Pulmonary artery endothelial cell (primary cell): ENCODE measurements at regions not wholly inside any gene's neighbourhood (a gene's known extent, or its start where the extent isn't known, plus 50 kb on each side); places are given as distances from the start of the nearest gene placed in this dataset.
"Not testable (repeated sequence)": the region's sequence is repeated elsewhere in the genome, so short reads cannot be mapped to it uniquely, and the experiment has no call there.

Experiments used
- DNase-seq: peaks from one replicate; pipeline ENCODE4 v3.0.0-alpha.2; 2011; ENCODE audit warnings: low read depth, low spot score

DNA sequence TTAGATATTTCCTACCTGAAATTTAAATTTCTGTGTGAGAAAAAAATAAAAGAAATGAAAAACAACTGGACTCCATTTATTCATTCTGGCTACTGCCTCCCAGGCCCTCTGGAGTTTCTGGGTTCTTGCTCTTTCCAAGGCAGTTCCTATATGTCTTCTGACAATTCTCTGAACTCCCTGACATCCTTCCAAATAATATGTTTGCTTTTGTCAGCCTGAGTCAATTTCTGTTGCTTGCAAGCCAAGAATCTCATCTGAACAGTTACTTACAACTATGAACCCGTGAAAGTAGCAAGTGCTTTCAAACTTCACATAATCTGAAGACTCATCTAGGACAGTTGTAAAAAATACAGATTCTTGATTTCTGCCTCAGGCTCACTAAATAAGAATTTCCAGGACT is 216.7 kb upstream of the NPVF start:
- DNase-seq, result no peak

DNA sequence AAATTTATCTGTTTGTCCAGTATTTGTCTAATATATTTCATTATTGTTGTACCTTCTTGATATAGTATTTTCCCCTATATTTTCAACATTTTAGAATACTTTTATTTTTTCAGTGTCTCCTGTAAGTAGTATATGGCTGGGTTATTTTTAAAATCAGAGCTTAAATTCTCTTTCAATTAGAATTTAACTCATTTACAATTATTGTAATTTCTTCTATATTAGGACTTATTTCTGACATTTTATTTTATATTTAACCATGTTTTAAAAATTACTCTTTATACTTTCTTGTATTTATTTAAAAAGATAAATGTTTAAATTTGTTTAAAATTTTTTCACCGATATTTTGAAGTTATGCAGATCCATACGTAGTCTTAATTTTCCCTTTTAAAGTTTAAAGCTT is 220.0 kb upstream of the NPVF start:
- no peak for DNase-seq

DNA sequence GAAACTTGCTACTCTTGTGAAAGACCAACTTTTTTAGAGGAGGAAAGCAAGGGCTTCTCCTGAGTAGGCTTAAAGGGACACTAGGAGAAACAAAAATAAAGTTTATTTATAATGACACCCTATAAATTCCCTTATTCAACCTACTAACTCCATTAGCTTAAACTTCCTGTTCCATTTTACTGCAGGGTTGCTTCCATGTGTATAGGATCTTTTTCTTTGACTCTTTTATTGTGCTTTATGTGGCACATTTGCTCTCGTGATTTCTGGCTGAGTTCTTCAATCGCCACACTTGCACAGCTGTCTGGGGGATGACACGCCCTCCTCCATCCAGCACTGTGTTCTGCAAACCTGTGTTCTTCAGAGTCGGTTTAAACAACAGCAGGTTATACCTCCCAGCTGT is 225.7 kb upstream of the NPVF start:
- no peak for DNase-seq

DNA sequence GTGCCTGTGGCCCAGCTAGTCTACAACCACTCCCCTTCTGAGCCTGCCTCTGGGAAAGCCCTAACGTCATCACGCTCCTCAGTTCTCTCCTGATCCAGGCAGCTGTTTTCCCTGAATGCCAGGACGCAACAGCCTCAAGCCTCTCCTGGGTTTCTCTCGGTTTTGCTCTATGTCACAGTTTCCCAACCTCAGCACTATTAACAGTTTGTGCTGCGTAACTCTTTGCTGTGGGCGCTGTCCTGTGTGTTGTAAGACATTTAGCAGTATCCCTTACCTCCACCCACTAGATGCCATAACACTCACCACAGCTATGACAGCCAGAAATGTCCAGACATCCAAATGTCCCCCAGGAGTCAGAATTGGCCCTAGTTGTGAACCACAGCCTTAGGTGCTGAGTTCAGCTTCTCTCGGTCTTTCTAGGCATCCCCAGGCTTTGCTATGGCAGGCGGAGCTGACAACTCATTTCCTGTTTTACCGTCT is 226.3 kb upstream of the NPVF start:
- no peak for DNase-seq

DNA sequence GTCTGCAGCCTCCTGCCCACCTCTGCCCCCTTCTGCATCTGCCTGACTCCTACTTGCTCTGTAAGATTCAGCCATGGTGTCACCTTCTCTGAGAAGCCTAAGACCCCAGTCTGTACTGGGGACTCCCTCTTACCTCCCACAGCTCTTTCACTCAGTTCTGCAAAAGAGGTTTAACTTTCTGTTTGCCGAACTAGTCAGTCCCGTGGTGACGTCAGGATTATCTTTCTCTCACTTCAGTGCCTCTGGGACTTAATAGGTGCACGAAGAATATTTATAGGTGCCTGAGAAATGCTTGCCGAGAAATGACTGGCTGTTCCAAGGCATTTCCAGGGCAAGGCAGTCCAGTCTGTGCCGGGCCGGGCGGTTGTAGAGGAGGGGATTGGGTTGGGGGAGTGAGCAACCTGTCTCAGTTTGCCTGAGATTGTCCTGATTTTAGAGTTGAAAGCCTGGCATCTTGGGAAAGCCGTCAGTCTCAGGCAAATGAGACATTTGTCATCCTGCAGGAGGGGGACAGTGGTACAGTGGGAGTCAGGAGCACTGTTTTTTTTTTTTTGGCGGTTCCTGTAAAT is 227.5 kb upstream of the NPVF start:
- DNase-seq, result no peak

DNA sequence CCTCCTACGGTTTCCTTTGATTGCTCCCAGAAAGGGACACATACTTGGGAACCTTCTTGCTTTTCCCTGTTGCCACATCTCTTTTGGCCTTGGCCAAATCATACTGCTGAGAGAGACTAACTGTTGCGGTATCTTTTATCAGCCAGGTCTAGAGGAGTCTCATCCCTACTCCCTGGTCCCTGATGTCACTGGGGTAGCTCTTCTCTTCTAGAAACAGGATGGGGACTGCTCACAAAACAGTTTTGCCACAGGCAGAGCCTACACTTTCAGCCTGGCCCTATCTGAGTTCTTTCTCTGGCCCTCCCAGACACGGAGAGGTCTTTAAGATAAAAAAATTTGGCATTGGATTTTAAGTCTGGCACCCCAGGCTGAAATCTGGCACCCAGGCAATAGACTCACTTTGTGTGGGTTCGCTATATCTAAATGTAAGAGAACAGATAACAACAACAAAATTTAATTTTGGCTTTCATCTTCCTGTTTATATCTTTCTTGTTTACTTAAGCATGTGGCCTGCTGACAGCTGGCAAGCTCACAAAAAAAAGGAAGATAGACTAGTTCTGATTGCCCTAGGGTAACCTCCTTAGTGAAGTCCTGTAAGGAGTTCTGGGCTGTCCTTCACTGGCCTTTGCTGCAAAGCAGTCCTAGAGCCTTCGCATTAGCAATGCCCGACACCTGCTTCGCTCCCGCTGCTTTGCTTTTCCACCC is 228.3 kb upstream of the NPVF start:
- DNase-seq, result no peak

DNA sequence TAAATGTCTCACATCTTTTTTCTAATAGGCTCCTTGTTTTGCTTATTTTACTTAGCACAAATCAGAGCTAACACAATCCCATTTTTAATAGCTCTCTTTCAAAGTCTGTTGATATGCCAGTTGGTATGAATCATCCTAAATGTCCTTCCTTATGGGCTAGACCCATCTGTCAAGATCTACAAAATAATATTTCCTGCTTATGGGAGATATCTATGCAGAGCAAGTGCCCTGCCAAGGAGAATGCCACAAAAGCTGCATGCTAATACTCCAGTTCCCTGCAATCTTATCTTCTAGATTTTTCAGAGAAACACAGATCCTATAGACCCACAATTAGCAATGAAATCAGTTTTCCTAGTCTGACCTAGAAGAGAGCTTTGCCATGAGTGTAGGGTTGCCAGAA is 230.8 kb upstream of the NPVF start:
- DNase-seq, result no peak

DNA sequence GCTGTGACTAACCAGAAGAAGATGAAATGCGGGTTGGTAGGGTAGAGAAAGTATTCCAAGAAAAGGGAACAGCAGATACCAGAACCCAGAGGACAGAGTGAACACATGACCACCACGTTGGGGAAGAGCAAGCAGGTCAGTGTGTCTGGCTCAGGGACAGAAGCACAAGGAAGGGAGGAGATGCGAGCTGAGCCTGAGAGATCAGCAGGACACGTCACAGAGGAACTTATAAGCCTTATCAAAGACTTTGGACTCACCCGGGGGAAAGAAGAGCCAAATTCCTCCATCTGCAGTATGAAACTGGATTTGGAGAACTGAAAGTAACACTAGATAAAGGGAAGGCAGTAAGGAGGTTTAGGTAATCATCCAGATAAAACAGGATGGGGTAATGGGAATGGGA is 232.1 kb upstream of the NPVF start:
- DNase-seq, result no peak

DNA sequence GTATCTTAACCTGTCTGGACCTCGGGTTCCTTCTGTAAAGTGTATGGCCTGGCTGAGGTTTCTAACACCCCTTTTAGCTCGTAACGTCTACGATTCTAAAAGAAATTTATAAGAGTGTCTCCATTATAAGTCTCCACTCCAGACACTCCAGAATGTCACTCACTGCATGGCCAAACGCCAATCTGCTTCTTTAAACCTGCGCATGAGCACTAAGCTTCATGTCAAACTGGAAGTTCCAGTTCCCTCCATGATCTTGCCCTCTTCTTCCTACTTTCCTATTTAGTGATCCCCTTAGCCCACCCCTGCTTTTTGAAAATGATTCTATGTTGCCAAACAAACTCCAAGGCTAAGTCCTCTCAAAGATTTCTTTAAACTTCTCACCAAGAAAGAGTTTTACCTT is 241.4 kb upstream of the NPVF start:
- no peak for DNase-seq

DNA sequence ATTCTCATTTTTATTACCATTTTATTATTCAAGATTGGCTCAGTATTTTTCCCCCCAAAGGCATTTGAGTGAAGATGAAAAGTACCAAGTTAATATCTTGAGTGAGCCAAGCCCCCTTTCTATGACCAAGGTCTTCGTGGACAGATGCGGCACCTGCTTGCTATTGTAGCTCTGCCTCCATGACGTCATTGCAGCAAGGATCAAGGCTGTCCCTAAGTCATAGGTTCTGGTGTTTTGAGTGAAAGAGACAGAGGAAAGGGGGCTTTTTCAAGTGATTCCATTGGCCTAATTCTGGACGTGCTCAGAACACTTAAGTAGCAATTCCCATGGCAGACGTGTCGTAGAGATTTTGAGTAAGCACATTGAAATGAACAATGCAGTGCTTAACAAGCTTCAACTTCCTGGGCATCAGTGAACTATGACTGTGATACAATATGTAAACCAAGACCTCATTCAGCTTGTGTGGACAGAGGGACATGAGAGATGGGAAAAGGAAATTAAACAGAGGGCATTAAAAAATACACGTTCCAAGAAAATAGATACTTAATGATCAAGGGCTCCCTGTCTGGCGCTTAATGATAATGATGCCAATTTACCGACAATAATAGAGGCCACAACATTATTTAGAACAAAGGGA is 248.7 kb upstream of the NPVF start:
- no peak for DNase-seq

DNA sequence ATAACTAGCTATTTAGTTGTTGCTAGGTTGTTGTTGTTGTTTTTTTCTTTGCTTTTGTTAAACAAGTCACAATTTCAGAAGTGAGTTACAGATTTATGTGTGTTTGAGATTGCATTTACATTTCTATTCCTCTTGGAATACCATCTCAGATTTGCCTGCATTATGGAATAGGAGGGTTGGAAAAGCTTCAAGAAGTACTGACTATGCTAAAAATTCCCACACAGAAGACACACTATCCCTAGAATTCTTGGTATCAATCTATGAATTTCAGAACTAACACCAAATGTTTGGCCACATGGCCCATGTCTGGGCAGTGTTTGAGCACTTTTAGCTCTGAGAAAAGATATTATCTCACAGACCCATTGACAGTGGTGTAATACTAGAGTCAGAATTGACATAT is 249.9 kb upstream of the NPVF start:
- DNase-seq, result not testable (repeated sequence)

DNA sequence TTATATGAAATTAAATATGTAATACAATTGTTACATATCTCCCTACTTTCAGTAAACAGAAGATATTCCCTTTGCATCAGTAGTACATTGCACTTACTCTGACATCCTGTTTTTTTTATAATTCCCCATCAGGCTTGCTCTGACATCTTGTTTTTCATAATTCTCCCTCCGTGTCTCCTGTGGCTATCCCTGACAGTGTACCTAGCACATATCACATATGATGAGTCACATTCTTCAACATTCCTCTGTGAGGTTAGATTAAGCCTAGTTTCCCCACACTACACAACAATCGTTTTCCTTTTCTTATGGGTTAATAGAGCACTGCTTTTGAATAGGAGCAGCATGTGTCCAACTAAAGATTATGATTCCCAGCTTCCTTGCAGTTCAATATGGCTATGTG is 250.6 kb upstream of the NPVF start:
- no peak for DNase-seq

DNA sequence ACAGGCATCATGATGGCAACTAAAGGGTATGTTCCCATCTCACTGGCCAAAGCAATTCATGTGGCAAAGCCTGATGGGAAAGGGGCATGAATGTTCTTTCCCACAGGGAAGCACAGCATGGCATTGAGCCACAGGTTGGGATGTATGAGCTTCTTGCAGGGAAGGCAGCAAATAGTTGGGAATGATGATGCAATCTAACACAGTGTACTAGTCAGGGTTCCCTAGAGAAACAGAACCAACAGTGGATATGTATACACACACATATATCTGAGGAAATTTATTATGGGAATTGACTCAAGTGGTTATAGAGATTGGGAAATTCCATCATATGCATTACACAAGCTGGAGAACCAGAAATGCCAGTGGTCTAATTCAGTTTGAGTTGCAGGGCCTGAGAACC is 253.6 kb upstream of the NPVF start:
- DNase-seq, result no peak

DNA sequence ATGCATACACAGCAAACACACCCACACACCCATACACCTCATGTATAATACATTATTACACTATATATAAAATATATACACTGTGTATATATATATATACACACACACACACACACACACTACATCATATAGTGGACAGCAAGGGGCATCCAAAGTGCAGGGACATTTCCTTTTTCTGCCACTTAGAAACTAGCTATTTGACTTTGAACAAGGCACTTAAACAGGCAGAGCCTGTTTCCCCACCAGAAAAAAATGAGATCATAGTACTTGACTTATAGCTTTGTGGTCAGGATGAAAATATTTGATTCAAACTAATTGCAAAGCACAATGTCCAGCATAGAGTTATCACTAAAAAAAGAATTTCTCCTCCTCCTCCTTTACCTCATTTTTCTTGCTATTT is 254.3 kb upstream of the NPVF start:
- no peak for DNase-seq

DNA sequence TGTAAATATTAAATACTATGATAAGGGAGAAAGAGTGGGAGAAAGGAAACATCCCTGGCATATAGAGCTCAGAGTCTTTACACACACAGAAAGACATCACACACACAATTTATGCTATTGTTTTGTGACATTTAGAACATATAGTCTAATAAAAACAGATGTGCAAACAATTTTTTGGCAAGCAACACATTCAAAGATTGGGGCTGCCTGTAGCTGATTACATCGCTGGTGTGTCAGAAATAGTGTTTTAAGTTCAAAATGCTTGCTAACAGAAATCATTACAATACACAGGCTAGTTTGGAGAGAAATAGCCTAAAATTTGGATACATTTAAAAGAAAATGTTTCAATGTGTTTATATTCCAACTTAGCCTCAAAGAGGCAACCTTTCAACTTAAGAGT is 256.7 kb upstream of the NPVF start:
- DNase-seq, result no peak

DNA sequence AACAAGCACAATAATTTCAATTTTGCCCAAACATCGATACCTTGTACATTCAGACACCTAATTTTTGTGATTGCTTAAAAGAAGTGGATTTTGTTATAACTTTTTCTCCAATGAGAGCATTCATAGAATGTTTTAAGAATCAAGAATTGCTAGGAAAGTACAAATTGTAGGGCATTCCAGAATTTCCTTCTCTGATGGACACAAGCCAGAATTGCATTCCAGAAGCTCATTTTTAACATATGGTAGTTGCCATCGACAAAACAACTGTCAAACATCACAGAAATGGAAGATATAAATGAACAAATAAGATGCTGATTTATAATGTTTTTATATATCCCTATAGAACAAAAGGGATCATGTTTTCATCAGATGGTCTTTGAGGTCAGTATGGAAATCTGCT is 258.4 kb upstream of the NPVF start:
- DNase-seq, result no peak

DNA sequence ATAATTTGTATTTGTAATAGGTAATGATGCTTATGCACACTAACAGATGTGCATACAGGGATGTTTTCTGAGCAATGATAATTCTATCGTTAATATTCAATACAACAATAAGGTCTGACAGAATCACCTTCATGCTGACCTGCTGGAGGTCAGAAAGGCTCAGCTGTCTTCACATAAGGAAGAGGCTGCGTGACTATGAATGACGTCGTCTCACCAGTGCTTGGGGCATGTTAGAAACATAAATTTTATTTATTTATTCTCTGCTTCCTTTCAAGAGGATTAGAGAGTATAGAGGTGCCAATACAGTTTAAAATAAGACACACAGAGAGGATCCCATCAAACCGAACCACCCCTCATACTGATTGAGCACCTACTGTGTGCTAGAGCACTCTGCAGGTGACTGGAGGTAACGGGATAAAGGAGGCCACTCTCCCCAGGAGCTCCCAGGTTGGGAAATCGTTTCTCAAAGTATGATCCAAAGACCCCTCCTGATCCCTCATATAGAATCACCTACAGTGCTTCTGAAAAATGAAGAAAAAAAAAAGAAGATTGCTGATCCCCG is 265.6 kb upstream of the NPVF start:
- DNase-seq, result no peak

DNA sequence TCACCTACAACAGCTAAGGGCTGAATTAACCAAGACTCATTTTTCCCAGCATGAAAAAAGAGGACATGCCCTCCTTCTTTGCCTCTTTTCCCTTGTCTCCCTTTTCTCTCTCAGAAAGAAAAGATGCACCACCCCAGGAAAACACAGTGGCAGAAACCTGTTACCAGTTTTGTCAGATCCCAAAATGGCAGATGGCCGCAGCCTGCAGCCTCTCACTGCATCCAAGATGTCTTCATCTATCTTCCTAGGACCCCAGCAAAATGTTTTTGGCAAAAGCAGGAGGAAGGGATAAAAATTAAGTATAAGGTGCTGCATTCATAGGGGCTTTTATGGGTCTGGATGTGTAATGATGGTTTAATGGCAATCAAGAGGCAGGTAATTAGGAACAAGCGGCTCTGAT is 266.6 kb upstream of the NPVF start:
- no peak for DNase-seq

DNA sequence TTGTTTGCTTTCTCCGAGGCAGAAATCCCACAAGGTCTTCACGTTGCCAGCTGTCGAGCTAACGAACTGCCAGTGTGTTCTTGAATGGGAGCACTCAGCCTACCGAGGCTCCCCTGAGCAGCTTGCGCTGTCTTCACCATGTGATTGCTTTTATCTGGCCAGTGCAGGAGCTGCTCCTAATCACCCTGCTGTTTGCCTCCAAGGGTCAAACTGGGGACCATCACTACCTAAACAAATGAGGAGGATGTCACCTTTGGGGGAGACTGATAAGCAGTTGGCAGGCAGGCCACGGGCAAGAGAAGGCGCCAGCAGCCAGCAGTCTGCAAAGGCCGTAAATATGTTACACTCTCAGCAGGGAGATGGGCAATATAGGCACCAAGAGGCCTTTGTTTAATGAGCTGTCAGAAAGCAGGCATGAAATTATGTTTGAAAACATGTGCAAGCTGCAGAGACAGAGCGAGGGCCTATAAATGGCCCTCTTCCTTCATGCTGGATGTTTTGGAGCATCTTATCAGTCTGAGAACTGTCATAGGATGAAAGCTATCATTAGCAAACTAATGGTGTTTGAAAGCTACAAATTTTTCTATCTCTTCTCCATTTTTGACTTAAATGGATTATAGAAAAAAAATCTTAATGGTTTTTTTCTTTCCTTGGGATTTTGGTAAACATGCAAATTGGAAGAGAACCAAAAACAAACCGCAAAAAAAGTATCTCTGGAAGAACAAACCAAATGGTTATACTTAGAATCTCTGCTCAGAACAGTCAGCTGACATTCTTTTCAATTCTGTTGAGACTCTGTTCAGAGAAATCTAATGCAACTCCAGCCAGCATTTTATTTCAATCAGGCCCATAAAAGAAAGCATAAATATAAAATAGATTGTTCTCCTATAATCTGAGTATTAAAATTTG is 267.3 kb upstream of the NPVF start:
- DNase-seq, result no peak

DNA sequence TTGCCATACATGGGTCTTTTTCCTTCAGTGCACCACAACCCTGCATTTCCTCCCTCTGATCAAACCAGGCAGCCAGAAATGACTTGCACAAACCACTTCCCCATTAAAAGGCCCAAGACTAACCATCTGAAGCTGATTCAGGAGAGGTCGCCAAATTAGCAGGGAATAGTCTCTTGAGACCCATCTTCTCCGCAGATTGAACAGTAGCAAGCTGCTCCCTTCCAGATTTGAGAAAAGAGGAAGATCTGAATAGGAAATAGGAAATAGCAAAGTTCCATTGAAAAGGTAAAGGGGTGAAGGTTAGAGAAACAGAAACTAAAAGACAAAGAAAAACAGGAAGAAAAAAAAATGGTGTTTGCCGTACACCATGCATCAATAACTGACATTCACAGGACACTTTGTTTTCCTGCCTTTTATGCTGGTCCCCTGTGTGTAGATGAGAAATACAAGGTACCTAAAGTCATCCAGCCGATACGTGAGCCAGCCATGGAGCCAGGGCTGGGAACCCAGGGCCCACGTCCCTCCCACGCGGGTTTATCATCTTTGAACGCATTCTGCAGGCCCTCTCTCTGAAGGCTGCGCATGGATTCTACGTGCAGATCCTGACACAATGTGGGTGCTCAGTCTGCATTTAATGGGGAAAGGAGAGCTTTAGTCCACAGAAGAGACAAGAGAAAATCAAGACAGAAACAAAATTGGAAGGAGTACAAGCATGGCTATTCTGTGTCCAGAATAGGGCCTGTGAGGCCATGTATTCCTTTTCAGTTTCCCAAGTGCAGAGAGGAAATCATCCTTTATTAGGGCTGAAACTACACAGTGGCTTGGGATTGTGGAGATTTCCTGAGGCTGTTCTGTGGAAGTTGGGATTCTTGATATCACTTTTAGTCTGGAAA is 268.4 kb upstream of the NPVF start:
- DNase-seq, result no peak
